ENCODE measurements at regions not wholly inside any gene's neighbourhood (a gene's known extent, or its start where the extent isn't known, plus 50 kb on each side); places are given as distances from the start of the nearest gene placed in this dataset.

- DNase-seq (ENCODE audit: low spot score), result no peak
Measured at GRCh38 chr18:43883886-43884285, 606.6 kb upstream of the SYT4 start.

DNA sequence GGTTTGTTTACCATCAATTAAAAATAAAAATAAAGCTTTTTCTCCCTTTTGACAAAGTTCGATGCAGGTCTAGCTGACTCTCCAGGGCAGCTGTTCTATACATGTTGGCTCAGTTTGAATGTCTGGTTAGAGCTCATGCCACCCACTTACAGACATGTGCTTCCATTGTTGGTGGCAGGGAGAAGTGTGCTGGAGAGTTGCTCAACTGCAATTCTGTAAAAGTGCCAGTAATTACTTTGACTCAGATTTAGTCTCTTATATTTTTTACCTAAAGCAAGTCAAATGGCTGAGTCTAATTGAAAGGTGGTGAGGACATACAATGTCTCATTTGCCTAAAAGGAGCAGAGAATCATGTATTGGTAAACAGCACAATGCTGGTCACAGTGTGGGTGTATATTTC, 609.1 kb upstream of the SYT4 start:
- no peak for DNase-seq (ENCODE audit: low spot score)

DNA sequence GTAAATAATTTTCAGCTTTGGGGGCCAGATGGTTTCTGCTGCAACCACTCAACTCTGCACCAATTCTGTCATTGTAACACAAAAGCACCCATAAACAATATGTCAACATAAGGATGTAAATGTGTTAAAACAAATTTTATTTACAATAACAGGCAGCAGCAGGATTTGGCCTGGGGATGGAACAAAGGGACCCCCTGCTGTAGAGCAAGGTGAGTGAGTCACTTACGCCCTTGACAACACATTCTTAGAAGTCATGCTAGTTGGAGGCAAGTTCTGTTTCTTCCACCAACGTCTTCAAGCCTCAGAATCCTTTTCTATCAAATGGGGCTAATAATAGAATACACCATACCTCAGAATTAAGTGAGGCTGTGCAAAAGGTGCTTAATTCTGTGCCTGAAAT, 610.2 kb upstream of the SYT4 start:
- no peak for DNase-seq (ENCODE audit: low spot score)

DNA sequence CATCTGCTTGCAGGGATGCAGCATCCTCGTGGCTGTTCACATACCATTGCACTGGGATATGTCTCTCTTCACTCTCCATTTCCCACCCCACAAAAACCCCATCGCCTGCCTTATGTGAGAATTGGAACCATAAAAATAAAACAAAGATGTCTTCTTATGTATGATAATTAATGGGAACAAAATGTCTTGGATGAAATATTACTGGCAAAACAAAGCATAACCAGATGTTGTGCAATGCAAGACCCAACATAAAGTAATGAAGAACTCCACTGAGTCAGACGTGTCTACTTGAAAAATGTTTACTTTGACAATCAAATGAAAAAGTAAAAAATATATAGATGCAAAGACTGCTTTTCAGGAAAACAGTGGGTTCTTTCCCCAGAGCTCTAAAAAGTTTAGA, 611.3 kb upstream of the SYT4 start:
- no peak for DNase-seq (ENCODE audit: low spot score)

DNA sequence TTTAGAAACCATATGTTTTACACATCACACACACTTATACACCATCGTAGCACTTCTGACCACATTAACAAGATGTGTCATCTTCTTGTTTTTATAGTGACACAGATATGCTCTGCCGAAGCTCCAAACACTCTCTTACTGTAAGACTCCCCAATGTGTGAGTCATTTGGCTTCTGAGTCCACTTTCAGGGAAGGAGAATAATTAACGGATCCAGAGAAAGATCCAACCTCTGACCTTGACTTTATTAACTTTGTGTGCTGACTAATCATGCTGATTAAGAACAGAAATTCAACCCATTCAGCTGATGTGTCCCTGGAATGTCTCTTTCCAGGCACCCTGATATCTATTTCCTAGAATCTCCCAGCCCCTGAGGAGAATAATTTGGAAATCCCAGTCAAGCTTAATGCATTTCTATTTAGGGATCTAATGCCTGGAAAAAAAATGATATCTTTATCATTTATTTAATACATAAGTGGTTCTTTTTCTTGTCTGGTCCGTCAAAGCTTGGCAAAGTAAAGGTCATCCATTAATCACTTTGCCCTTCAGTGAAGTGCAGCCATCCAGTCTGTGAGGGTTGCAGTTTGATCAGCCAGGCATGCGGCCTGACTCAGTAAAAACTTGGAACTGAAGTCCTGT, 615.8 kb upstream of the SYT4 start:
- no peak for DNase-seq (ENCODE audit: low spot score)

GRCh38 chr18:43904209-43904837, 627.0 kb upstream of the SYT4 start:
- DNase-seq (ENCODE audit: low spot score), result no peak

- no peak for DNase-seq (ENCODE audit: low spot score)
Measured at GRCh38 chr18:43914018-43914417, 636.7 kb upstream of the SYT4 start.

DNA sequence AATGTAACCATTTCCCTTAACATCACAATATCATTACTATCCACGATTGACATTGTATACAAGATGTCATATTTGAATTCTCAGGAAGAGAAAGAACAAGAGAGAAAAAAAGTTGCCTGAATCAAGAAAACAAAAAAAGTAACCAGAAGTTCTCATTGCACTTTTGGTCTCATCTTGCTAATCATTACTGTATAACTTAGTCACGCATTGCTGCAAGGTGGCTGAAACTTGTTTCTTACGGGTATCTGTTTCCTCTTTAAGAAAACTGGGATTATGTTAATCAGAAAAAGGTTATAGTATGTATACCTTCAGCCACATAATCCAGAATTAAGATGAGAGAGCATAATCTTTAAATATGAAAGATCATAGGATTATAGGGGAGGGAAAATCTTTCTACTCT, 639.7 kb upstream of the SYT4 start:
- DNase-seq (ENCODE audit: low spot score), result no peak

DNA sequence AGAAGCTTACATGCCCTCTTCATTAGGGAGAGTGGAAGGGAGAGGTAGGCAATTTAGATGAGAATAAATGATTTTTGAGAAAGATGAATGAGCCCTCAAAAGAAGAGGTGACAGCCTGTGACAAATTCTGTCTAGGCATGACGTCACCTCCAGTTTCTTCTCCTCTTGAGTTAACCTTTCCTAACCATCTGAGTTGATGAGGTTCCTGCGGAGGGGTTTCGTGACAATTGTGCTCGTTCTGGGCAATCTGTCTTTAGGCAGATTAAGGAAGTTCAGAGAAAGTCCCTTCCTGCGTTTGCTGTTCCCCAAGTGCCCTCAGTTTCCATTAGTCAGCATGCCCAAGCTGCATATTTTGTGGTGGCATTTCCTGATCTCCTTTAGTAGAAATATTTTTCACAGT, 640.2 kb upstream of the SYT4 start:
- DNase-seq (ENCODE audit: low spot score), result no peak

GRCh38 chr18:43919551-43919950, 642.3 kb upstream of the SYT4 start:
- no peak for DNase-seq (ENCODE audit: low spot score)

DNA sequence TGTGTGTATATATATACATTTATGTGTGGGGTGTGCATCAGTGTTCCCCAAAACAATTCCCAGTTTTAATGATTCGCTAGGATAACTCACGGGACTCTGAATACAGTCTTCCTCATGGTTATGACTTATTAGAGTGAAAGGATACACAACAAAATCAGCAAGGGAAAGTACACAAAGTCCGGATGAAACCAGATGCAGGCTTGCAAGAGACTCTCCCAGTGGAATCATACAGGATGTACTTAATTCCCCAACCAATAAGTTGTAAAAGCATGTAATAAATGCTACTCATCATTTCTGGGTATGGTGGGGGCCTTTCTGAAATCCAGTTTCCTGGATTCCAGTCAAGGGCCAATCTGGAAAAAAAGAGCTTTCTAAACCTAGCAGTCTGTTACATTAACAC, 654.1 kb upstream of the SYT4 start:
- DNase-seq (ENCODE audit: low spot score), result no peak

DNA sequence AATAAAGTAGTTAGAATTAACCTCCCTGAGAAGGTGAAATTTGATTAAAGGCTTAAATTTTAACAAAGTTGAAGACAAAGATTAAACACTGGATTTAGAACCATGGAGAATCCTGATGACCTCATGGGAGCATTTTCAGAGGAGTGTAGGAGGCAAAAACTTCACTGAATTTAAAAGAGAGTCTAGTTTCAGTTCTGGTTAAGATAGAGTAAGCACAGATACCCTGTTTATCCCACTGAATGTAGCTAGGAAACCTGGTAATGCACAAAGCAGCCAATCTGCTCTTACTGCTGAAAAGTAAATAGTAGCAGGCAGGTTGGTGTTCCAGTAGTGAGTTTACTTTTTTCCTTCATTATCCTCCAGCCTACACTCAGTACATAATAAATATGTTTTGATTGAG, 654.9 kb upstream of the SYT4 start:
- no peak for DNase-seq (ENCODE audit: low spot score)

GRCh38 chr18:43933177-43933576, 655.9 kb upstream of the SYT4 start:
- no peak for DNase-seq (ENCODE audit: low spot score)

GRCh38 chr18:43934322-43934721, 657.0 kb upstream of the SYT4 start:
- DNase-seq (ENCODE audit: low spot score), result no peak

- DNase-seq (ENCODE audit: low spot score), result no peak
Measured at GRCh38 chr18:43934781-43935471, 657.6 kb upstream of the SYT4 start.

- no peak for DNase-seq (ENCODE audit: low spot score)
Measured at GRCh38 chr18:43936176-43936575, 658.9 kb upstream of the SYT4 start.

GRCh38 chr18:43949291-43949690, 672.0 kb upstream of the SYT4 start:
- DNase-seq (ENCODE audit: low spot score), result no peak

GRCh38 chr18:43950062-43950461, 672.8 kb upstream of the SYT4 start:
- DNase-seq (ENCODE audit: low spot score), result no peak

GRCh38 chr18:43952398-43952797, 675.1 kb upstream of the SYT4 start:
- no peak for DNase-seq (ENCODE audit: low spot score)

- no peak for DNase-seq (ENCODE audit: low spot score)
Measured at GRCh38 chr18:43961722-43962121, 684.4 kb upstream of the SYT4 start.

GRCh38 chr18:43964666-43965065, 687.4 kb upstream of the SYT4 start:
- no peak for DNase-seq (ENCODE audit: low spot score)

DNA sequence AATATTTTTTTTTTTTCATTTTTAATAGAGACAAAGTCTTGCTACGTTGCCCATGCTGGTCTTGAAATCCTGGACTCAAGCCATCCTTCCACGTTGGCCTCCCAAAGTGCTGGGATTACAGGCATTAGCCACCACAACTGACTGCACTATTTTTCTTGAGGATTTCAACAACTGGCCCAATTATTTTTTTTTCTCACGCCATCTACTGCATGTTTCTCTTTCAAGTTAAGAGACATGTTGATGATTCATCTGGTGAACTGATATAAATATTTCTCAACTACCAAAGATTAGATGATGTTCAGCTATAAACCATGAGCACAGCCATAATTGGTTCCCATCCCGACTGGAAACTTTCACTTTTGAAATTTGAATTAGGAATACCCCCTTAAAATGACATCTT, 688.4 kb upstream of the SYT4 start:
- DNase-seq (ENCODE audit: low spot score), result no peak

GRCh38 chr18:43970656-43971055, 693.4 kb upstream of the SYT4 start:
- no peak for DNase-seq (ENCODE audit: low spot score)

GRCh38 chr18:43978174-43978573, 700.9 kb upstream of the SYT4 start:
- no peak for DNase-seq (ENCODE audit: low spot score)

Data from left forelimb (tissue), 1 donor.